H54 (cell line): ENCODE measurements at regions not wholly inside any gene's neighbourhood (a gene's known extent, or its start where the extent isn't known, plus 50 kb on each side); places are given as distances from the start of the nearest gene placed in this dataset.

Experiments
- DNase-seq: peaks from one replicate; pipeline ENCODE4 v3.0.0; 2011; ENCODE audit warnings: low spot score, mixed read lengths; ENCODE audit not compliant: insufficient read length
- FAIRE-seq: peaks from 3 replicates; lab custom pipeline; 2011; peaks lifted over from hg19 to GRCh38; lab: Jason Lieb, UNC
- POLR2A ChIP-seq: IDR thresholded peaks from 2 replicates; pipeline ENCODE4 v1.6.1; 2011; ENCODE audit warnings: low read depth, mild to moderate bottlenecking, low read length

GRCh38 chr20:48348022-48348421, 479.8 kb downstream of the PREX1 start:
- TF ChIP-seq POLR2A = no peak
- FAIRE-seq = no peak
- DNase-seq = no peak

GRCh38 chr20:48342822-48343513, 484.8 kb downstream of the PREX1 start:
- no peak for TF ChIP-seq POLR2A
- FAIRE-seq (no peak), DNase-seq (no peak)

- TF ChIP-seq POLR2A = no peak
- no peak for DNase-seq
- FAIRE-seq = no peak
These were observed 486.9 kb downstream of the PREX1 start for GRCh38 chr20:48340883-48341281.

- no peak for DNase-seq
- no peak for TF ChIP-seq POLR2A
- FAIRE-seq = no peak
These were observed 487.6 kb downstream of the PREX1 start for GRCh38 chr20:48339986-48340882.

GRCh38 chr20:48339190-48339985, 488.4 kb downstream of the PREX1 start:
- DNase-seq (peak; percentile 40), FAIRE-seq (no peak)
- no peak for TF ChIP-seq POLR2A

- FAIRE-seq (no peak), DNase-seq (no peak)
- no peak for TF ChIP-seq POLR2A
These were observed 489.1 kb downstream of the PREX1 start for GRCh38 chr20:48338717-48339116.

GRCh38 chr20:48336597-48336996, 491.2 kb downstream of the PREX1 start:
- FAIRE-seq = no peak
- TF ChIP-seq POLR2A = no peak

GRCh38 chr20:48335308-48336050, 492.3 kb downstream of the PREX1 start:
- FAIRE-seq (no peak), DNase-seq (no peak)
- TF ChIP-seq POLR2A = no peak

More at GRCh38 chr20:48336597-48336996, 491.2 kb downstream of the PREX1 start:
- DNase-seq = no peak

- DNase-seq (no peak), FAIRE-seq (no peak)
- TF ChIP-seq POLR2A = no peak
These were observed 494.1 kb downstream of the PREX1 start for GRCh38 chr20:48333707-48334106.

- no peak for TF ChIP-seq POLR2A
- DNase-seq (no peak), FAIRE-seq (no peak)
These were observed 495.2 kb downstream of the PREX1 start for GRCh38 chr20:48332555-48332954.

- TF ChIP-seq POLR2A = no peak
- FAIRE-seq = no peak
- no peak for DNase-seq
These were observed 496.1 kb downstream of the PREX1 start for GRCh38 chr20:48331518-48332286.

GRCh38 chr20:48329676-48330664, 497.8 kb downstream of the PREX1 start:
- FAIRE-seq = no peak
- no peak for TF ChIP-seq POLR2A
- no peak for DNase-seq
